Upper lobe of left lung (tissue), 6 donors: ENCODE measurements at regions not wholly inside any gene's neighbourhood (a gene's known extent, or its start where the extent isn't known, plus 50 kb on each side); places are given as distances from the start of the nearest gene placed in this dataset.

Source experiments
- ATAC-seq, 2 donors: fragments of 200-7000 bp; cut with Tn5 transposase; one replicate each; pipeline ENCODE4 v1.9.1; 2022; ENCODE audit warnings: mild to moderate bottlenecking in 2 of 2, moderate library complexity in 2 of 2; ENCODE audit not compliant: low FRiP score in 2 of 2
- DNase-seq, 2 donors: peaks; one replicate each; pipeline ENCODE4 v3.0.0-alpha.2; 2019 to 2020
- H3K27ac ChIP-seq, 4 donors: fragments of 200-600 bp; sonication (generic); one replicate each; pipeline ENCODE4 v1.5.1; 2016 to 2019
- H3K27me3 ChIP-seq, 4 donors: fragments of 200-600 bp; sonication (generic); one replicate each; pipeline ENCODE4 v1.5.1; 2017 to 2019
- H3K36me3 ChIP-seq, 4 donors: fragments of 200-600 bp; sonication (generic); one replicate each; pipeline ENCODE4 v1.5.1; 2016 to 2019
- H3K4me1 ChIP-seq, 4 donors: fragments of 200-600 bp; sonication (generic); one replicate each; pipeline ENCODE4 v1.5.1; 2018 to 2019
- H3K4me3 ChIP-seq, 4 donors: fragments of 200-600 bp; sonication (generic); one replicate each; pipeline ENCODE4 v1.5.1; 2017 to 2019; ENCODE audit warnings: mild to moderate bottlenecking in 2 of 4, moderate library complexity in 1 of 4
- H3K9me3 ChIP-seq, 4 donors: fragments of 200-600 bp; sonication (generic); one replicate each; pipeline ENCODE4 v1.5.1; 2018 to 2019
- EP300 ChIP-seq, 4 donors: sonication (generic); formaldehyde crosslinking; IDR thresholded peaks; one replicate each; pipeline ENCODE4 v1.5.1; 2017; ENCODE audit warnings: antibody characterized with exemption in 4 of 4, control low read depth in 2 of 4
- POLR2A ChIP-seq, 4 donors: fragments of 450-650 bp; IDR thresholded peaks; one replicate each; pipeline ENCODE4 v1.5.1; 2016 to 2017; ENCODE audit warnings: antibody characterized with exemption in 4 of 4, mild to moderate bottlenecking in 2 of 4
- POLR2AphosphoS5 ChIP-seq, 2 donors: sonication (generic); formaldehyde crosslinking; IDR thresholded peaks; one replicate each; pipeline ENCODE4 v1.5.1; 2017; ENCODE audit warnings: antibody characterized with exemption in 2 of 2
- WGBS, 2 donors: methylation state at CpG; one replicate each; pipeline ENCODE4 v1.1.5; 2017 to 2018; 5-methylcytosine and 5-hydroxymethylcytosine counted together
- TF ChIP-seq, protein P1 (sequence below), 6 experiments: fragments of 450-650 bp in 4 of 6; fragments of 200-600 bp in 2 of 6; sonication (generic) in 2 of 6; IDR thresholded peaks; one replicate each; pipeline ENCODE4 v1.5.1; 2016 to 2019; ENCODE audit warnings: antibody characterized with exemption in 6 of 6
- donor health status: DM: no; HTN: no; CAD: no; lungs with moderate emphysema.
- donor health status: DM: no; HTN: yes; CAD: no; lungs with severe emphysema.

DNA sequence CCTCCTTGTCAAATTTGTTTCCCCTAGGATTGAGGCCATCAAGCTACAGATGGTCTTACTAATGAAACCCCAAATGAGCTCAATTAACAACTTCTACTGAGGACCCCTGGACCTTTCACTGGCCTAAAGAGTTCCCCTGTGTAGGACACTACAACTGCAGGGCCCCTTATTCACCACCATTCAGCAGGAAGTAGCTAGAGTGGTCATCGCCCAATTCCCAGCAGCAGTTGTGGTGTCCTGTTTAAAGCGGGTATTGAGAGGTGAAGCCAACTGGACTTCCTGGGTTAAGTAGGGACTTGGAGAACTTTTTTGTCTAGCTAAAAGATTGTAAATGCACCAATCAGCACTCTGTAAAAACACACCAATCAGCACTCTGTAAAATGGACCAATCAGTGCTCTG, 1466.9 kb downstream of the KCNT2 start:
- Histone ChIP-seq H3K9me3 (no peaks in the 10 kb centered on the region), H3K27me3 (no peaks in the 10 kb centered on the region), H3K27ac (no peak overlapping the region), H3K36me3 (no peaks in the 10 kb centered on the region), H3K4me1 (no peaks in the 10 kb centered on the region), H3K4me3 (no peak overlapping the region)
- ATAC-seq (no peak), DNase-seq (no peak)
- TF ChIP-seq POLR2AphosphoS5 (IDR thresholded peaks at IDR 0.05) (no peak), EP300 (IDR thresholded peaks at IDR 0.05) (no peak), POLR2A (IDR thresholded peaks at IDR 0.05) (no peak)
- TF ChIP-seq, protein P1, sequence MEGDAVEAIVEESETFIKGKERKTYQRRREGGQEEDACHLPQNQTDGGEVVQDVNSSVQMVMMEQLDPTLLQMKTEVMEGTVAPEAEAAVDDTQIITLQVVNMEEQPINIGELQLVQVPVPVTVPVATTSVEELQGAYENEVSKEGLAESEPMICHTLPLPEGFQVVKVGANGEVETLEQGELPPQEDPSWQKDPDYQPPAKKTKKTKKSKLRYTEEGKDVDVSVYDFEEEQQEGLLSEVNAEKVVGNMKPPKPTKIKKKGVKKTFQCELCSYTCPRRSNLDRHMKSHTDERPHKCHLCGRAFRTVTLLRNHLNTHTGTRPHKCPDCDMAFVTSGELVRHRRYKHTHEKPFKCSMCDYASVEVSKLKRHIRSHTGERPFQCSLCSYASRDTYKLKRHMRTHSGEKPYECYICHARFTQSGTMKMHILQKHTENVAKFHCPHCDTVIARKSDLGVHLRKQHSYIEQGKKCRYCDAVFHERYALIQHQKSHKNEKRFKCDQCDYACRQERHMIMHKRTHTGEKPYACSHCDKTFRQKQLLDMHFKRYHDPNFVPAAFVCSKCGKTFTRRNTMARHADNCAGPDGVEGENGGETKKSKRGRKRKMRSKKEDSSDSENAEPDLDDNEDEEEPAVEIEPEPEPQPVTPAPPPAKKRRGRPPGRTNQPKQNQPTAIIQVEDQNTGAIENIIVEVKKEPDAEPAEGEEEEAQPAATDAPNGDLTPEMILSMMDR (IDR thresholded peaks at IDR 0.05) = no peak
- 97 to 100% methylated on average over 2 of the region's 2 CpGs for WGBS, 2 donors

DNA sequence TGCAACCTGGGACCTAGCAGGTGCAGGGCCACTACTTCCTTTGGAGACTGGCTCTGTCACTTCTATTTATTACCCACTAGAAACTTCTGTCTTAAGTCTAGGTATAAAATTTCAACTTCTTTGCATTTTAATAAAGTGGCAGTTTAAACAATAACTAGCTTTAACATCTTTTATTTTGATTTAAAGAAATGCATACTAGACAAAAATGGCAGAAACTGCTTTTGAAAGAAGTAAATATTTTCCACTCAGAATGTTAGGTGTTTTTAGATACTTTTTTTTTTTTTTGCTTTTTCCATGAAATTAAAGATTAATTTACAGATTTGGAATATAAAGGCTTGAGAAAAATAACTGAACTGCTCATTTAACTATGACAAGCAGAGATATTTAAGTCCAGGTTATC, 1477.6 kb downstream of the KCNT2 start:
- Histone ChIP-seq H3K9me3 (no peaks in the 10 kb centered on the region), H3K27me3 (no peaks in the 10 kb centered on the region), H3K4me3 (no peak overlapping the region), H3K36me3 (no peaks in the 10 kb centered on the region), H3K27ac (no peak overlapping the region), H3K4me1 (no peaks in the 10 kb centered on the region)
- ATAC-seq = no peak
- no peak for DNase-seq
- TF ChIP-seq POLR2AphosphoS5 (IDR thresholded peaks at IDR 0.05) (no peak), EP300 (IDR thresholded peaks at IDR 0.05) (no peak), POLR2A (IDR thresholded peaks at IDR 0.05) (no peak)
- TF ChIP-seq, protein P1 (IDR thresholded peaks at IDR 0.05) = no peak

DNA sequence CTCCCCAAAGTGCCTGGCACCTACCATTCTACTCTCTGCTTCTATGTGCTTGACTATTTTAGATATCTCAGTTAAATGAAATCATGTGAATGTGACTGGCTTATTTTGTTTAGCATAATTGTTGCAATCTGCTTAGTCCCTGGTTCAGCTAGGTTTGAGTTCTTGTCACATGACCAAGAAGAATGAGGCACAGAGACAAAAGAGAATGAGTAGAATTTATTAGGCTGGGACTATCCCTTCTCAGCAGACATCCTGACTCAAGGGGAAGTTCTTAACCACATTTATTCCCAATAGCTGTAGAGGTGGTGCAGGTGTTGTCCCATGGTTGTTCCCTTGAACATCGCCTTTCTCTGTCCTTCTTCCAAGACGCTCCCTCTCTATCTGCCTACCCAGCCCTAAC, 1485.7 kb downstream of the KCNT2 start:
- H3K27ac ChIP-seq = no peak overlapping the region
- no peaks in the 10 kb centered on the region for H3K27me3 ChIP-seq
- no peaks in the 10 kb centered on the region for H3K36me3 ChIP-seq
- TF ChIP-seq POLR2A (IDR thresholded peaks at IDR 0.05) (no peak), EP300 (IDR thresholded peaks at IDR 0.05) (no peak), POLR2AphosphoS5 (IDR thresholded peaks at IDR 0.05) (no peak)
- TF ChIP-seq, protein P1 (IDR thresholded peaks at IDR 0.05) = no peak
- H3K4me3 ChIP-seq = no peak overlapping the region
- no peaks in the 10 kb centered on the region for H3K9me3 ChIP-seq
- ATAC-seq = no peak
- DNase-seq = no peak
- WGBS, 2 donors = 94 to 95% methylated on average over 2 of the region's 2 CpGs
- no peaks in the 10 kb centered on the region for H3K4me1 ChIP-seq

DNA sequence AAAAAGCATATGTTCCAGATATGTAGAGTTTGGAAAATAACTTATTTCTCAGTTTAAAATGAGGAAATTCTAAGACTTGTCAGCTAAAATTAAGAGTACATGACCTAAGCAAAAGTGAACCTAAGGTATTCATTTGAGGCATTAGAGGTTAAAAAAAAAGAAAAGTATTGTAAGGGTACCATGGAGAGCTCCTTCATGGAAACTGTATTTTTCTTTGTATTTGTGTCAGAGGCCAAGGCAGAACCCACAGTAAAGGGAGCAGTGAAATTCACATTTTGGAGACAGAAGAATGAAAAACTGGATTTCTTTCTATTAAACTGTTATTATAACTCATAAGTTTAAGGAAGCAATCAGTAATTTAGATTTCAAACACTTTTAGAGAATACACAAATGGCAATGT, 1494.8 kb downstream of the KCNT2 start:
- ATAC-seq = no peak
- TF ChIP-seq, protein P1 (IDR thresholded peaks at IDR 0.05) = no peak
- TF ChIP-seq POLR2A (IDR thresholded peaks at IDR 0.05) (no peak), POLR2AphosphoS5 (IDR thresholded peaks at IDR 0.05) (no peak), EP300 (IDR thresholded peaks at IDR 0.05) (no peak)

DNA sequence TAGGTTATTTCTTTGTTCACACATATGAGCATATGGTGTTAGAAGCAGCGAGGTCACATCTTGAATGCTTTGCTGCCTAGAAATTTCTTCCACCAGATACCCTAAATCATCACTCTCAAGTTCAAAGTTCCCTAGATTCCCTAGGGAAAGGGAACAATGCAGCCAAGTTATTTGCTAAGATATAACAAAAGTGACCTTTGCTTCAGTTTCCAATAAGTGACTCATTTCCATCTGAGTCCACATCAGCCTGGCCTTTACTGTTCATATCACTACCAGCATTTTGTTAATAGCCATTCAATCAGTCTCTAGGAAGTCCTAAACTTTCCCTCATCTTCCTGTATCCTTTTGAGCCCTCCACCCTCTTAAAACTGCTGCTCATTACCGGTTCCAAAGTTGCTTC, 1502.5 kb downstream of the KCNT2 start:
- Histone ChIP-seq H3K27me3 (no peaks in the 10 kb centered on the region), H3K36me3 (no peaks in the 10 kb centered on the region), H3K9me3 (peaks cover 0 to 8% (median 0%) of the 10 kb centered on the region in 4 donors), H3K27ac (no peak overlapping the region), H3K4me3 (no peak overlapping the region), H3K4me1 (no peaks in the 10 kb centered on the region)
- WGBS, 2 donors = 41 to 48% methylated on average over 2 of the region's 2 CpGs
- DNase-seq = no peak
- no peak for TF ChIP-seq EP300 (IDR thresholded peaks at IDR 0.05)
- TF ChIP-seq, protein P1 (IDR thresholded peaks at IDR 0.05) = no peak
- no peak for TF ChIP-seq POLR2A (IDR thresholded peaks at IDR 0.05)
- TF ChIP-seq POLR2AphosphoS5 (IDR thresholded peaks at IDR 0.05) = no peak
- ATAC-seq = no peak

More for the DNA sequence above, 1494.8 kb downstream of the KCNT2 start:
- Histone ChIP-seq H3K4me1 (no peaks in the 10 kb centered on the region), H3K36me3 (no peaks in the 10 kb centered on the region), H3K4me3 (no peak overlapping the region), H3K9me3 (no peaks in the 10 kb centered on the region), H3K27ac (no peak overlapping the region), H3K27me3 (no peaks in the 10 kb centered on the region)
- no peak for DNase-seq
